ENCODE measurements at regions not wholly inside any gene's neighbourhood (a gene's known extent, or its start where the extent isn't known, plus 50 kb on each side); places are given as distances from the start of the nearest gene placed in this dataset.

DNA sequence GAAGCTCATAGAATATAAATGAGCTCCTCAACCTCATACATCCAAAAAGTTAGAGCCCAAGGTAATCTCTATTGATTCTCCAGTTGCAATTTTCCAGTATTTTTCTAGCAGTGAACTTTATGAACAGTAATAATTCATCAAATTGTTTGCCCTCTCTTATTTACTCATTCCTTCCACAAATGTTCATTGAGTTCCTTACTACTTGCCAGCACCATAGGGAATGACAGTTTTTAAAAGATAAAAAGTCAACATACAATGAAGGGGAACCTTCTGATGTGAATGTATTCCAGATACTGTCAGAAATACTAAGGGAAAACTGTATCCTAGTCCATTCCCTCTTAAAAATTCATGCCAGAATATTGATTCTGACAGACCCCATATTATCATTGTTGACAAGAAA, 277.0 kb upstream of the C1orf87 start:
- DNase-seq (ENCODE audit: low read depth) = no peak

DNA sequence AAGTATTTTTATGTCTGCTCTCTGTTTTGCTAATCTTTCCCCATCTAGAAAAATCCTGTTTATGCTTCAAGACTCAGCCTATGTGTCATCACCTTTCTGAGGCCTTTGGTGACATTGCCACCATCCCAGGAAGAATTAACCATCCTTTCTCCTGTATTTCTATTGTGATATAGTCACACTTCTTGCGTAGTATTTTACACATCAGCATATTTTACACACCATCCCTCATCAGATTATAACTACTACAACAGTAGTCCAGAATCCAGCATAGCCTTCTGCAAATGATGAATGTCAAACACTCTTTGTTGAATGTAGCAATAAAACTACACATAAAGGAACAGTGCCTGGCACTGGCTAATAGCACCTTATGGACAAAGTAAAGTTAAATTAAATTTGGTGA, 275.3 kb upstream of the C1orf87 start:
- no peak for DNase-seq (ENCODE audit: low read depth)

DNA sequence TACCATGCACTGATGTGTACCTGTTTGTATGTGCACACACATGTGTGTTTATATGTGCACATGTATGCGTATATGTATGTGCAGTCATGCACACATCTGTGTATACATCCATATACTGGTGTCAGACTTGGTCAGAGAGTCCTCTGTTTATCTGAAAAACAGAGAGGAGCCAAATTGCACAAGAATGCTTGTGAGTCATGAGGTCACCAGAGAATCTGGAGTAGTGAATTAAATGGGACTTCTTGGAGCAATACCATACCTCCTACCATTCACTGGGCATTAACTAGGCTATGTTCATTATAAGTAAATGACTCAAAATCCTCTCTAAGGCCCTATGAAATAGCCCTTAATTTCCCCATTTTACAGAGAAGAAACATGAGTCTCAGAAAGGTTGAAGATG, 272.1 kb upstream of the C1orf87 start:
- no peak for DNase-seq (ENCODE audit: low read depth)

DNA sequence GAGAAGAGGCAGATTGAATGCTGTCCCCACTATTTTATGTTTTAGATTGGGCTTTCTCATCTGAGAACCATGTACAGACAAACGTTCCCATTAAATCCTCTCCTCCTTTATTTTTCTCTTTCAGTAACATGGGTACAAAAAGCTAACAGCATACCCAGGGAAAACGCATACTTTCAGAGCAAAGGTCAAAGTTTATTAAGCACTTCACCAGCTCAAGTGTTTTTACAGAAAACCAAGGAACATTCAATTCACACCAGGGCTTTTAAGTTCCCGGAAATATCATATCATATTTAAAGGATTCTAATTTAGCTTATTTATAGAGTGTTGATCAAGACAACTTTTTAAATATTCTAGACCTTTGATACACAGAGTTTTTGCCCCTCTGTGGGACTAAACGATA, 271.5 kb upstream of the C1orf87 start:
- no peak for DNase-seq (ENCODE audit: low read depth)

DNA sequence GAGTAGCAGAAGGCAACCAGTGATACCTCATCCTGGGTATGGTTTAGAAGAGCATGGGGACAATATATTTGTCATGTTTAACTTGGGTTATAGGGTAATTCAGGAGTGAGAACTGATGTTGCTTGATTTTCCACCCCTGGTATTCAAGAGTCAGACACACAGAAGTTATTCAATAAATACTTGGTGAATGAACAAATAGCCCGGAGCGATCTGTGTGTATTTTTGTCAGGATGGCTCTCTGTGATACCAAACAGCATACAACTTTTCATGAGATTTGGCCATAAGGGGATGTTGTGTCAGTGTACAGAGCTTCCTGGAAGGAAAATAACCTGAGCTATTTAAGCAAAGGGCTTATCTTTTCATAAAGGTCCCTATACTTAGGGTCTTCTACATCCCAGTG, 270.2 kb upstream of the C1orf87 start:
- no peak for DNase-seq (ENCODE audit: low read depth)

DNA sequence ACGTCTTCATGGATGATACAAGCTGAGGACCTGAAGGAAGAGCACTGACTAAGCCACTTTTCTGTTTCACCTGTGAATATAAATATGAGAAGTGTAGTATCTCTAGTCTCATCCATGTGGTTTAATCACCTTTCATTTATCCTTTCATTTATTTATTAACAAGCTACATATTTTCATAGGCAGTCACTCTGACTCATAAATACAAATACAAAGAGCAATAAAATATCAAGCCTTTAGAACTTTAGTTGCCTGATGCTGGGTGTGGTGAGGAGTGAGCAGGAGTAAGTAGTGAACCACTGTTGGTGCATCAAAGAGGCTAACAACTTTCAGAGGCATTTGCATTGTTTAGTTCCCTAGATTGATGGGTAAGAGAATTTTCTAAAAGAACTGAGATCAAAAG, 269.0 kb upstream of the C1orf87 start:
- no peak for DNase-seq (ENCODE audit: low read depth)

DNA sequence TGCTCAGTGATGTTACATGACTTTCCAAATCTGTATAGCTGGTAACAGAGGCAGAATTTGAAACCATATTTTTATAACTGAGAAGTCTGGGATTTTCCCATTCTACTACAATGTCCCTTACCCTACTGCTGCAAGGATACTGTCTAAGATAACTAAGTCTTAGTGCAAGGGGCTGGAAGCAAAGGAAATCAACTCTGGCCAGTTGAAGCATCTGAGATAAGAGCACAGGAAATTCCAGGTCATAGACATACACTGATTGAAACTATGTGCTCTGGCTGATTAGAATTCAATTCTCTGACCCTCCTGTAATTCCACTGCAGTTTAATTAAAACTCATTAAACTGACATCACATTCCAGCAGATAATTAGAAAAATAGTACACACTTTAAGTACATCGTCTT, 267.7 kb upstream of the C1orf87 start:
- no peak for DNase-seq (ENCODE audit: low read depth)

DNA sequence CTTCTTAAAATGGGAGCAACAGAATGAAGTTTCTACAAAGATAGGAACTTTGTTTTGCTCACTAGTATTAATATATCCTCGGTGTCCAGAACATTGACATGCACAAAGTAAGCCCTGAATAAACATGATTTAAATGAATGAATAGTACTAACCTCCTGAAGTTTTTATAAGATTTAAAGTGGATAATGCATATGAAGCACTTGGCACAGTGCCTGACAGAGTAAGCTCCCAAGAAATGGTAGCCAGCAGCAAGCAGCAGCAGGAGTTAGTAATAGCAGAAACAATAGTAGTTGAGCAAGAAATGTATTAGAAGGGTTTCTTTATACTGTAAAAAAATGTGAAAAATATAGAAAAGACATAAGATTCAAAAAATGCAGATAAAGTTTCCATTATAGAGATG, 258.1 kb upstream of the C1orf87 start:
- no peak for DNase-seq (ENCODE audit: low read depth)

DNA sequence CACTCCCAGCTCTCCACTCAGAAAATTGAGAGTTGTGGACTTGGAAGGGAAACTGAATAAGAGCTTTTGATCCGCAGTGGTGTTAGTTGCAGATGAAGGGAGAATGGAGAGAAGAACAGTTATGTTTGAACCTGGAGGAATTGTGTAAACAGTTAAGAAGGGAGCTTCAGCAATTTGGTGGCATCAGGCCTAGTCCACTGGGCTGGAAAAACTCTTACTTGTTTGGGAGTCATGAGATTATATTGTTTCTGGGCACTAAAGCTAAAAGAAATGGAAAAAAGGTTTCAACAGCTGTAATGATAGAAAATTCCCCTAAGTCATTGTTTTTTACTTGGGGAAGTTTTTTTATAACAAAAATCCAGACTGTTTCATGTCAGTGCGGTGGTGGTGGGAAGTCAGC, 256.1 kb upstream of the C1orf87 start:
- DNase-seq (ENCODE audit: low read depth) = no peak

DNA sequence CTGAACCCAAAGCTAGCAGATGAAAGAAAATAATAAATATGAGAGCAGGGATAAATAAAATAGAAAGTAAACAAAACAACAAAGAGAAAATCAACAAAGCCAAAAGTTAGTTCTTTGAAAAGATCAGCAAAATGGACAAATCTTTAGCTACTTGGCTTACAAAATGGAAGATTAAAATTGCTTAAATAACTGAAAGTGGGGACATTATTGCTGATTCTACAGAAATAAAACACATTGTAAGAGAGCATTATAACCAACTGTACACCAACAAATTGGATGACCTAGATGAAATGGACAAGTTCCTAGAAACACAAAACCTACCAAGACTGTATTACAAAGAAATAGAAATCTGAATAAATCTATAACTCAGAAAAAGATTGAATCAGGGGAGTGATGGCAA, 238.3 kb upstream of the C1orf87 start:
- no peak for DNase-seq (ENCODE audit: low read depth)

DNA sequence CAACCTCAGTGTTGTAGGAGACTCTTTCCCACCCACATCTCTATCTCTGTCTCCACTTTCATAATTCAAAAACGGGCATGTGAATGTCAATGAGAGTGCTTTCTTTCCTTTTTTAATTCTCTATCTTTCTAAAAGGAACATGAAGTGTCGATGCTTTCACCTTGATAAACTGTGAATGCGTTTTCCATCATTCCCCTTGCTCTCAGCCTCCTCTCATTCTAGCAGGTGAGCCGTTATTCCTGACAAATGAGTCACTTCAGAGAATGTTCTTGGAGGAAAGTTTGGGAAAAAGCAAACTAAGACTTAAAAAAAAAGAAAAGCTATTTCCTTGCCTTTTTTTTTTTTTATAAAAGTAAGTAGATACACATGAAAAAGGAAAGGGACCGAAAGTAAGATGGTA, 226.0 kb upstream of the C1orf87 start:
- no peak for DNase-seq (ENCODE audit: low read depth)

DNA sequence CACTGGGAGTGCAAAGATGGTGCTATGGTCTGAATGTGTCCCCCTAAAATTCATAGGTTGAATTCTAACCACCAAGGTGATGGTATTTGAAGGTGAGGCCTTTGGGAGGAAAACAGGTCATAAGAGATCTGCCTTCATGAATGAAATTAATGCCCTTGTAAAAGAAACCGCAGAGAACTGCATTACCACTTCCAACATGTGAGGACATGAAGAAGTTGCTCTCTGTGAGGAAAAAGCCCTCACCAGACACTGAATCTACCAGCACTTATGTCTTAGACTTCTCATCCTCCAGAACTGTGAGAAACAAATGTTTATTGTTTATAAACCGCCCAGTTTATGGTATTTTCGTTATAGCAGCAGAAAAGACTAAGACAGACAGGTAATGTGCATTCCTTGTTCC, 224.7 kb upstream of the C1orf87 start:
- DNase-seq (ENCODE audit: low read depth) = no peak

DNA sequence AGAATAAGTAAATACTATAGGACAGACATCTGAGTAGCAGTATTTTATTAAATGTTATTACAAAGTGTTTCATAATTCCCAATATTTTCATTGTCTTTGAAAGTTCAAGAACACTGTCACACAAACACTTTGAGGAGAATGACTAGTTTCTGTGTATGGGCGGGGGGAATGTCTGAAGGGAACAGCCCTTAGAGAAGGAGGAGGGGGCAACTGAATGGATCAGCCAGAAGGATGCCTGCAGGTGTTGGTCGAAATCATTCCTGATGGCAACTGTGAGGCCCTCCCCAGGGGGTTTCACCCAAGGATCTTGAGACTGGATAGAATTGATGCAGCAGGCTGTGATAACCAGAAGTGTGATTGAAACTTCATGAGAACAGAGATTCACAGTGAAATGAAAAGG, 223.2 kb upstream of the C1orf87 start:
- no peak for DNase-seq (ENCODE audit: low read depth)

DNA sequence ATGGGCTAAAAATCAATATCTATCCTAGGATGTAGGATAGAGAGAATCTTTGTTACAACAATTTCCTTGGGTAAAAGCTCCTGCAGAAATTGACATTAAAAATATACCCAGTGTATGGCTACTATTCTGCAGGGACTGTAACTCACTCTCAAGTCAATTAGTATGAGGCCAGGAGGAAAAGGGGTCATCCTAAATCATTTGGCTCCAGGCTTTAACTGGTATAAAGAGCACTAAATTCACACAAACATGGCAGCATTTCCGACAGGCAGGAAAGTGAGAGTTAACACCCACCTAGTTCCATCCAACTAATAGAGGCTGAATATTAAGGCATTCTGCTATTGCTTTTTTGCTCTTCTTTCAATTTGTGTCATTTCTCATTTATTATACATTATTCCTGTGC, 218.6 kb upstream of the C1orf87 start:
- DNase-seq (ENCODE audit: low read depth) = no peak

DNA sequence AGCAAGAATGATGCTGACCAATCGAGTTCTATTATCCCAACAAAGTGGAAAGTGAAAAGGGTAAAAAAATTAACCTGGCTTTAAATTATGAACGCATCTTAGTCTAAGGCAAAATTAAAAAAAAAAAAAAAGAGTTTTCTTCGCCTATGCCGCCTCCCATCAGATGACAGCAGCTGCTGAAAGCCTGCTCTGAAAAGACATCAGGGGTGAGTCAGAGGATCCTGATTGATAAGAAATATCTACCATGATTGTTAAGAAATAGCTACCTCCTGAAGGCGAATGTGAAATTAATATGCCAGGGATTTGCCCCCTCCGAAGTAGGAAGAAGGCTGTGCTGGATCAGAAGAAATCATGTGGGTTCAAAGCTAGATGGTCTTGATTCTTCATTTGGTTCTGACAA, 216.8 kb upstream of the C1orf87 start:
- no peak for DNase-seq (ENCODE audit: low read depth)

DNA sequence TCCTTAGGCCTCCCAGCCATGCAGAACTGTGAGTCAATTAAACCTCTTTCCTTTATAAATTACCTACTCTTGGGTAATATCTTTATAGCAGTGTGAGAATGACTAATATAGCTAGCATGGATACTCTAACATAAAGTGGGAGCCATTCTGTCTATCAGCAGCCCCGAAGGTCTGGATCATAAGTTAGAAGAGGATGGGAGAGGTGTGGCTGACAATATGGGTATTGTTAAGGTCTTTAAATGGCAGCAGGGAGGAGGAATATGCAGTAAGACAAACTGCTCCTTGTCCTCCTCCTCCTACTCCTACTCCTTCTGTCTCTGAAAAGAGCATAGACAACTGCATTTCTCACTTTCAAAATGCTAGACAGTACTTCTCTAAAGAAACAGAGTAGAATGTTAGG, 214.0 kb upstream of the C1orf87 start:
- no peak for DNase-seq (ENCODE audit: low read depth)

DNA sequence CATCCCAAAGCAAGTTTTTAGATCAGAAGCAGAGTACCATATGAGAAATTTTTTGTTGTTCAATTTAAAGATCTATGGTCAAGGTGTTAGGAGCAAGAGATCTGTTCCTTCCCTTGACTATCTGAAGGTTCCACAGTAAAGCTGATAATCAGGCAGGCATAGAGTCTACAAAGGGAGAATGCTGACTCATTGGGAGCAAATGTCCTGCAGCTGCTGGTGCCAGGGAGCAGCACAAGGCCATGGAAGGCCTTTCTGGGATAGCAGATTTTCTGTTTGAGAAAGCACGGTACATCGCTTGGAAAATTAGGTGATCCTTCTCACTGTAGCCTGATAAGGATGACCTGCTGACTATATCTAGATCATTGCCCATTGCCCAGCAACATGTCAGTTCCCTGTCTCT, 210.1 kb upstream of the C1orf87 start:
- DNase-seq (ENCODE audit: low read depth) = no peak

DNA sequence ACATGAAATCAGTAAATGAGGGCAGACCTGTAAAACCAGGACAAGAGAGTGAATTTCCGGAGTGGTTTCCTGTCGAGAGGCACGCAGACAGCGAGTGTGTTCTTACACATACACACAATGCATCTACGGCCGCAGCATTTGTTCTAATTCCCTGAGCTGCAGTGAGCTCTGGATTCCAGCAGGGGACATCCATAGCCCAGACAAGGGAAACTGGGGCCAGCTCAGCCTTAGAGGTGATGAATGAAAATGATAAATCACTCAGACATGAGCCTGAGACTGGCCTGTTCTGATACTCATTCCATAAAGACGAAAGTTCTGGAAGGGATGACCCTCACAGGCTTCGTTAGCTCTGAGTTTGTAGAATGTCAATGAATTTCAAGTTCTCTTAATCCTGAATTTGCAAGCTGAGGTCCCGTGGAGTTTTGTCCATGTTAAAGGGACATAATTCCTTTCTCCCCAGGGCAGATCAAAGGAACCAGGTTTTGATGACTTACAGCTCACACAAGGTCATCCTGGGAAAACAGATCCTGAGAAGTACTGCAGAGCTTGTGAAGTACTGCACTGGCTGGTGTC, 207.9 kb upstream of the C1orf87 start:
- no peak for DNase-seq (ENCODE audit: low read depth)

DNA sequence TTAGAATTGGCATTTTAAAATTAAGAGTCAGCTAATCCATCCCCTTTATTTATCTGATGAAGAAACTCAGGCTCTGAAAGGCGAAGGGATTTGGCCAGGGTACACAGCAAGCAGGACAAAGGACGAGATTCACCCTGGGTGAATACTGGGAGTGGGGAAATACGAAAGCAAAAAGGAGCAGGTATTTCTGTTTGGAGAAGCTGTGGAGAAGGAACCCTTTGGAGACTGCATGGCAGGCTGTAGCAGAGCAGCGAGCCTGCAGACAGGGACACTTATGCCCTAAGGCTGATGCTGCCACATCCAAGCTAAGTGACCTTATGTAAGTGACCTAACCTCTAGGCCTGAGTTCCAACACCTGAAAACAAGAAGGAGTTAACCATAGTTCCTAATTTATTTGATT, 207.2 kb upstream of the C1orf87 start:
- DNase-seq (ENCODE audit: low read depth) = no peak

DNA sequence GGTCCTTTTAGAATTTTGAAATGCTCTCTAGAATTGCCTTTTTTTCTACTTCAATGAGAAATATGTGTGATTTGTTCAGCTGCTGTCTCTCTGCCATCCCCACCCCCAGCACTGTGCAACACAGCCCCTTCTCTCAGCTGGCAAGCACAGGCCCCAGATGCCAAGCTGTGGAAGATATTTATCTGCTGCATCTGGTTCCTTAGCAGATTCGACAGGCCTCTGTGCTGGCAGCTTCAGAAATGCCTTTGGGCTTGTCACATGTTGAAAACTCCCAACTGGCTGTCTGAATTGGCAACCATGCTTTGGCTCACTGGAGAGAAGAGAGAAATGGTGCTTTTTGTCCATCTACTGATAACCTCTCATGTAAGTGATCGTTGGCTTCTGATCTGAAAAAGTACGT, 206.7 kb upstream of the C1orf87 start:
- DNase-seq (ENCODE audit: low read depth) = no peak

DNA sequence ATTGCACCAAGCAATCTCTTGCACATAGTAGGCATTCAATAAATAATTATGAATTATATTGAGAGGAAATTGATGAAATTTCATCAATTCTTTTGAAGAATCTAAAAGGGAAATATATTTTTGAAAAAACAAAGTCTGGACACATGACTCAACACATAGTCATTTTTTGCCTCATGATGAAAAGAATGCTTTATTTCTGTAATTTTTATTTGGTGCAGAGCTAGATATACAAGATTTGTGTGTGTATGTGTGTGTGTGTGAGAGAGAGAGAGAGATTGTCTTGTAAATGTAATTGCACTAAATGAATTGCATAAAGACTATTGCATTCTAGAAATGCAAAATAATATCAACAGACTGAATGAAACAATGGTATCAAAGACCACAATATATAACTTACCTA, 206.2 kb upstream of the C1orf87 start:
- DNase-seq (ENCODE audit: low read depth) = no peak

DNA sequence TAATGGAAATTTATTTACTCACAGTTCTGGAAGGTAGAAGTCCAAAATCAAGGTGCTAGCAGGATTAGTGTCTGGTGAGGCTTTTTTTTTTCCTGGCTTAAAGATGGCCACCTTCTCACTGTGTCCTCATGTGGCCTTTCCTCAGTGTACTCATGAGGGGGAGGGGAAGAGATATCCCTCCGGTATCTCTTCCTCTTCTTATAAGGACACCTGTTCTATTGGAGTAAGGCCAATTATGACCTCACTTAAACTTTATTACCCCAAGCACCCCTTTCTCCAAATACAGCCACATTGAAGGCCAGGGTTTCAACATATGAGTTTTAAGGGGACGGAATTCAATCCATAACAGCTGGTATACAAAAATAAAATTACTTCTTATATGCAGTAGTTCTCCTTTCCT, 203.7 kb upstream of the C1orf87 start:
- no peak for DNase-seq (ENCODE audit: low read depth)

DNA sequence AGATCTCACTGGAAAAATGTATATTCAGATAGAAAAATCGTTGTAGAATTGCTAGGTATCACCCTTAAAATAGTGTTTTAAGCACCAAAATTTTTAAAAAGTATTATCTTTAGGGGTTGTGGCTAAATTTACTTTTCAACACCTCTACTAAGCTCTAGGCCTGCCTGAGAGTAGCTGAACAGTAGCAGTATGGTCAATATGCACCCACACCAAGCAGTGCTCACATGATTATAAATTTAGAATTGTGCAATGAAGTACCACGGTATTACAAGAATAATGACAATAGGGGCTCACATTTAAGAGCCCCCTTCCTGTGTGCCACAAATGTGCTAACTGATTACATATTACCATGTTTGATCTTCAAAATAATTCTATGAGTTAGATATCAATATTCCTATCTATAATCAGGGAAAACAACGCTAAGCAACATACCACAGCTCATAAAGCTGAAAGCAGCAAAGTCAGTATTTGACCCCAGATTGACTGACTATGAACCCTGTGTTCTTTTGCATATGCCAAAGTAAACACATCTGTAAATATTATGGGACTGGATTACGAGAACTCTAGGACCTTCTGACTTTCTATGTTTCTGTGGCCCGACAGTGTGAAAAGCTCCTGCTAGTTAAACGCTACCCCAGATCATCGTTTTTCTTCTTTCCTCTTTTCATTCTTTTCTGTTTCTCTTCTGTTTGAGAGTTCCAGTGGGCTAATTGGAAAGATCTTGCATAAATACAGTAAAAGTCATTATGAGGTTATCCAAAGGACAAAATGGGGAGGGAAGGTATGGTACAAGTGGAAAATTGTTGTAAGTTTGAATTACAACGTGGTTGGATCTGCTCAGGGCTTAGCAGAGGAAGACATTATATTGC, 201.1 kb upstream of the C1orf87 start:
- no peak for DNase-seq (ENCODE audit: low read depth)

DNA sequence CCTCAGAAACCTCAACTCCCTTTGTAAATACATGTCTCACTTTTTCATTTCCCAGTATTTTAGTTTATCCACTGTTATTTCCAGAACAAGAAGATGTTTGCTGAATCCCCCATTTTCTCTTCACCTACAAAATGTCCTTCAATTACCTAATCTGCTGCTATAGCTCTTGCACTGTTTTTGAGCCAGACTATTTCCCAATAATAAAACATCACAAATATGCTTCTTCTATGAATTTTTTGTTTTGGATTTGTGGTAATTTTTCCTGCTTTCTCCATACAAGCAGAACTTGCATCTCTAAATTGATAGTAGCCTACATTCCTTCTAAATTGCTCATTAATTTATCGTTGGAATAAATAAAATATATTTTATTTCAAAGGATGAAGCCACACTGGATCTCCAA, 199.6 kb upstream of the C1orf87 start:
- no peak for DNase-seq (ENCODE audit: low read depth)

Data from stimulated activated CD8-positive, alpha-beta memory T cell treated with anti-CD3 and anti-CD28 coated beads, Interleukin-4, amount 100 ng/mL, for 24 hours (primary cell).